ENCODE measurements at regions not wholly inside any gene's neighbourhood (a gene's known extent, or its start where the extent isn't known, plus 50 kb on each side); places are given as distances from the start of the nearest gene placed in this dataset.

GRCh38 chr15:47337106-47337505, 380.2 kb upstream of the SEMA6D start:
- H3K4me1 ChIP-seq (ENCODE audit: control insufficient read depth in 1 of 2, insufficient read depth in 1 of 2, low read depth in 1 of 2, low read length in 1 of 2): no peaks in the 10 kb centered on the region
- H3K36me3 ChIP-seq: no peaks in the 10 kb centered on the region
- TF ChIP-seq, protein P1, sequence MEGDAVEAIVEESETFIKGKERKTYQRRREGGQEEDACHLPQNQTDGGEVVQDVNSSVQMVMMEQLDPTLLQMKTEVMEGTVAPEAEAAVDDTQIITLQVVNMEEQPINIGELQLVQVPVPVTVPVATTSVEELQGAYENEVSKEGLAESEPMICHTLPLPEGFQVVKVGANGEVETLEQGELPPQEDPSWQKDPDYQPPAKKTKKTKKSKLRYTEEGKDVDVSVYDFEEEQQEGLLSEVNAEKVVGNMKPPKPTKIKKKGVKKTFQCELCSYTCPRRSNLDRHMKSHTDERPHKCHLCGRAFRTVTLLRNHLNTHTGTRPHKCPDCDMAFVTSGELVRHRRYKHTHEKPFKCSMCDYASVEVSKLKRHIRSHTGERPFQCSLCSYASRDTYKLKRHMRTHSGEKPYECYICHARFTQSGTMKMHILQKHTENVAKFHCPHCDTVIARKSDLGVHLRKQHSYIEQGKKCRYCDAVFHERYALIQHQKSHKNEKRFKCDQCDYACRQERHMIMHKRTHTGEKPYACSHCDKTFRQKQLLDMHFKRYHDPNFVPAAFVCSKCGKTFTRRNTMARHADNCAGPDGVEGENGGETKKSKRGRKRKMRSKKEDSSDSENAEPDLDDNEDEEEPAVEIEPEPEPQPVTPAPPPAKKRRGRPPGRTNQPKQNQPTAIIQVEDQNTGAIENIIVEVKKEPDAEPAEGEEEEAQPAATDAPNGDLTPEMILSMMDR (IDR thresholded peaks at IDR 0.05): no peak
- no peaks in the 10 kb centered on the region for H3K9me3 ChIP-seq
- no peaks in the 10 kb centered on the region for H3K27me3 ChIP-seq
- H3K4me3 ChIP-seq (ENCODE audit: low read depth in 1 of 2, low read length in 1 of 2): no peak overlapping the region
- no peak overlapping the region for H3K27ac ChIP-seq

DNA sequence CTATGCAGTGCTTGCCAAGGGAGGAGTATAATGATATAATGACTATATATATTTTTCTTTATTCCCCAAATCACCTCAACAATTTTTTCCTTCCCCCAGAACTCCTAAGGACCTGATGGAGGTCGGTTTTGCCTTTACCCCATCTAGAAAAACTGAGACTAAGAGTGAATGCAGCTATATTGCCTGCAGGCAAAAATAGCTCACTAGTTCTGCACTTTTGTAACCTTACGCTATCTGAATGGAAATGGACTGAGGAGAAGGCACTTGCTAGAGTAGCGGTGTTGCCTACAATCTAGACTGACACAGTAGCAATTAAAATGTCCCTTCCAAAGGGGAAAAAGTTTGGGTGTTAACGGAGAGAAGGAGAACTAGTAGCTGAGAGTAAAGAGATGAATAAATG, 379.5 kb upstream of the SEMA6D start:
- no peak overlapping the region for H3K27ac ChIP-seq
- no peaks in the 10 kb centered on the region for H3K36me3 ChIP-seq
- H3K9me3 ChIP-seq: no peaks in the 10 kb centered on the region
- no peaks in the 10 kb centered on the region for H3K4me1 ChIP-seq (ENCODE audit: control insufficient read depth in 1 of 2, insufficient read depth in 1 of 2, low read depth in 1 of 2, low read length in 1 of 2)
- H3K27me3 ChIP-seq: no peaks in the 10 kb centered on the region
- no peak overlapping the region for H3K4me3 ChIP-seq (ENCODE audit: low read depth in 1 of 2, low read length in 1 of 2)
- TF ChIP-seq, protein P1 (IDR thresholded peaks at IDR 0.05): no peak

DNA sequence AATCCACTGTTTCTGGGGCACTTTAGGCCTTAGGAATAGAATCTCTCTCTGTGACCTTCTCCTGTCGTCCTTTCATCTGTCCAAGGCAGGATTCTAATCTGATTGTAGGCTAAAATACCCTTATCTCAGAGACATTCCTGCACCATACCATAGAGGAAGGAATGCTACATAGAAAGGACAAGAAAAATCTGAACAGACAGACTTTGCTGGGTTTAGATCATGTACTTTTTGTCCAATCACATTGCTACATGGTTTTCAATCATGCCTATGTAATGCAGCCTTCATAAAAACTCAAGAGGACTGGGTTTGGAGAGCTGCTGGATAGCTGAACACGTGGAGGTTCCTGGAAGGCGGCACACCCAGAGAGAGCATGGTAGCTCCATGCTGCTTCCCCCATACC, 378.5 kb upstream of the SEMA6D start:
- H3K36me3 ChIP-seq: no peaks in the 10 kb centered on the region
- H3K27ac ChIP-seq: no peak overlapping the region
- TF ChIP-seq, protein P1 (IDR thresholded peaks at IDR 0.05): no peak
- no peaks in the 10 kb centered on the region for H3K9me3 ChIP-seq
- H3K4me1 ChIP-seq (ENCODE audit: control insufficient read depth in 1 of 2, insufficient read depth in 1 of 2, low read depth in 1 of 2, low read length in 1 of 2): no peaks in the 10 kb centered on the region
- no peak overlapping the region for H3K4me3 ChIP-seq (ENCODE audit: low read depth in 1 of 2, low read length in 1 of 2)
- no peaks in the 10 kb centered on the region for H3K27me3 ChIP-seq

DNA sequence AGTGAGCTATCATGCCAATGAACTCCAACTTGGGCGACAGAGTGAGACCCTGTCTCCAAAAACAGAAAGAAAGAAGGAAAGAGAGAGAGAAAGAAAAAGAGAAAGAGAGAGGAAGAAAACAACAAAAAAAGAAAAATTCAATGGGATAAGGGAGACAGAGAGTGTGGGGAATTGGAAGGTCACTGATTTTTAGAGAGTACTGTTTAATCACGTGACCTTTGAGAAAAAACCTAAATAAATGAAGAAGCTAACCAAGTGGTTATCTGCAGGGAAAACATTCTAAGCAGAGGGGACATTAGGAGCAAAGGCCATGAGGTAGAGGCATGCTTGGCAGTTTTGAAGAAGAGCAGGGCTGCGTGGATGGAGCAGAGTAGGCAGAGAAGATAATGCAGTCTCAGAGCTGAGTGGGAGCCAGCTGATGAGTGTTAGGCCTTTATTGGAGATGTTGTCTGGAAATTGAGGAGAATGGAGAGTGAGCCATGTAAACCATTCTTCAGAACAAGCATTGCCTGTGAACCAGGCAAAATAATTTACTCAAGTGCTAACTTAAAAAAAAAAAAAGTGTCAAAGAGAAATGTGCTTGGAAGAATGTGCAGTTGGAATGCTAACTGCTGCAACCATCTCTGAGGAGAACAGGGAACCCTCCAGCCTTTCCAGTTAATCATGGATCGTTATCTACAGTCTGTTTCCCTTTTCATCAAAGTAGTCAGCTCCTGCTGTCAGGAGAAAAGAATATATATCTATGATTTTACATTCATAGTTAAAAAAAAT, 377.3 kb upstream of the SEMA6D start:
- no peaks in the 10 kb centered on the region for H3K36me3 ChIP-seq
- no peaks in the 10 kb centered on the region for H3K9me3 ChIP-seq
- H3K27ac ChIP-seq: no peak overlapping the region
- no peaks in the 10 kb centered on the region for H3K4me1 ChIP-seq (ENCODE audit: control insufficient read depth in 1 of 2, insufficient read depth in 1 of 2, low read depth in 1 of 2, low read length in 1 of 2)
- TF ChIP-seq, protein P1 (IDR thresholded peaks at IDR 0.05): no peak
- no peaks in the 10 kb centered on the region for H3K27me3 ChIP-seq
- no peak overlapping the region for H3K4me3 ChIP-seq (ENCODE audit: low read depth in 1 of 2, low read length in 1 of 2)

GRCh38 chr15:47340571-47340920, 376.8 kb upstream of the SEMA6D start:
- Histone ChIP-seq H3K27me3 (no peaks in the 10 kb centered on the region), H3K9me3 (no peaks in the 10 kb centered on the region), H3K4me3 (ENCODE audit: low read depth in 1 of 2, low read length in 1 of 2) (no peak overlapping the region), H3K36me3 (no peaks in the 10 kb centered on the region), H3K27ac (no peak overlapping the region), H3K4me1 (ENCODE audit: control insufficient read depth in 1 of 2, insufficient read depth in 1 of 2, low read depth in 1 of 2, low read length in 1 of 2) (no peaks in the 10 kb centered on the region)
- TF ChIP-seq, protein P1 (IDR thresholded peaks at IDR 0.05): no peak

Data from neutrophil (primary cell).